ENCODE measurements at regions not wholly inside any gene's neighbourhood (a gene's known extent, or its start where the extent isn't known, plus 50 kb on each side); places are given as distances from the start of the nearest gene placed in this dataset.
"Not testable (repeated sequence)": the region's sequence is repeated elsewhere in the genome, so short reads cannot be mapped to it uniquely, and the experiment has no call there.

DNA sequence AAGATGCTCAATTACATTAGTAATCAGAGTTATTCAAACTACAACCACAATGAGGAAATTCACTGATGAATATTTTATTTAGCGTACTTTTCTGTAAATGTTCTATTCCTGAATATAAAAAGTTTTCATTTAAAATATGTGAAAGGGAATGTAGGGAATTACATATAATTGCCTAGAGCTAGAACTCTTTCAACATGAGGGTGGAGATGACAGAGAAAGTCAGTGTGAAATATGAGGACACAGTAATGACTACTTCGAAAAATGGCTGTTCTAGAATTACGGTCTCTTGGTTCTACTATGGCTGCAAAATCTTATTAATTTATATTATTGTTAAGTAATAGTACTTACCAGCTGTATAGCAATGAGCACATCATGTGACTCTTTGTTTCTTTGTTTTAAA is 1647.4 kb upstream of the PIK3C3 start:
- DNase-seq = no peak

- no peak for DNase-seq
These were observed 1658.2 kb upstream of the PIK3C3 start for GRCh38 chr18:40296717-40297413.

DNA sequence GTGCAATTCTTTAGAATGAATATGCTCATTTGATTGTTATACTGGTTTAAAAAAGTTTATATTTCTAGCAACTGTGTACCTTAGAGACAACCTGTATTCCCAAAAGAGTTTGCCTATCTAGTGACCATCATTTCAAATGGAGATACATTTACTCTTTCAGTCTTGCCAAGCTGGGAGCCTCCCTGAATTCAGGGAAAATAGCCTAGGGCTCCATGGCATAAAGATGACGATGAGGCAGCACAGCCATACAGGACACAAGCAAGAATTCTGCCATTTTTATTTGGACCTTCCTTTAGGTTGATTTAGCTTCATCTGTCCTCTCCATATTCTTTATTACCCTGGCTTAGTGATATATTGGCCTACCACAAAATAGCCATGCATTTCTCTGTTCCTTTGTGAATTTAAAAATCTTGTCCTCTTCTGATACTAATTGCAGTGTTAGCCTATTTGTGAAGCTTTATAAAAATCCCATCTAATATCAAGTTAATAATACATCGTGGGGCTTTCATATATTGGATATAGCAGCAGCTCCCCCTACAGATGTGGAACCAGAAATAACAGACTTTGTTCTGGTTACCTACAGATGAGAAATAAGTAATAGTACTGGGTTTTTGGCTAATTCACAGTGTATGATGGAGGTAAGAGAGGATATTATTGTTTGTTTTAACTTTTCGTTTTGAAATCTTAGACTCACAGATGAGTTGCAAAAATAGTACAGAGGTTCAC is 1661.9 kb upstream of the PIK3C3 start:
- DNase-seq = no peak

DNA sequence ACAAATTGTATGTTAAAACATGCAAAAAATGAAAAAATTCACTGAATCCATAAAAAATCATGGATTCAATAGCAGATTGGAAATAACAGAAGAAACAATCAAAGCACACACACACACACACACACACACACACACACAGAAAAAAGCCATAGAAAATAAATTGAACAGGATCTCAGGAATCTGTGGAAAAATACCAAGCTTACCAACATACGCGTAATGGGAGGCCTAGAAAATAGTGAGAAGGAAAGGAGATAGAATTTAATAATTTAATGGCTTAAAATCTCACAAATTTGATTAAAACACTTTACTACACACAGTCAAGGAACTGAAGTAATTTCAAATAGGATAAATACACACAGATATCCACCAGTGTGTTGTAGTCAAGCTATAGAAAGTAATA is 1671.5 kb upstream of the PIK3C3 start:
- DNase-seq = no peak

- DNase-seq = not testable (repeated sequence)
These were observed 1673.7 kb upstream of the PIK3C3 start for GRCh38 chr18:40281356-40281755.

DNA sequence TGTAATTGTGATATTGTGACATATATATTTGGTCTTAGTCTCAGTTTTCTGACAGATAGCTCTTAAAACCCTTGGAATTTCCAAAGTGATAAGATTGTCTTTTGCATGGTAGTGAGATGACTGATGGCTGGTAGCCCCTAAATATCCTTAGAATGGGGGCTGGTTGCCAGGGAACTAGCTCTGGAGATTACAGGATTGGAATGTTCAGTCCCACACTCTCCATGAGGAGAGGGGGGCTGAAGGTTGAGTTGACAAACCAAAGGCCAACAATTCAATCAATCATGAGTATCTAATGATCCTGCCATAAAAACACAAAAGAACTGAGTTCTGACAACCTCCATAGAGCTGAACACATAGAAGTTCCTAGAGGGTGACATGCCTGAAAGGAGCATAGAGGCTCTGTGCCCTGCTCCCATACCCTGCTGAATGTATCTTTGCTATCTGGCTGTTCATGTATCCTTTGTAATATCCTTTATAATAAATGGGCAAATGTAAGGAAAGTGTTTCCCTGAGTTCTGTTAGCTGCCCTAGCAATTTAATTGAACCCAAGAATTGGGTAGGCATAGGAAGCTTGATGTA is 1680.3 kb upstream of the PIK3C3 start:
- no peak for DNase-seq

- DNase-seq = no peak
These were observed 1682.3 kb upstream of the PIK3C3 start for GRCh38 chr18:40272630-40273231.

GRCh38 chr18:40259115-40259835 is 1695.8 kb upstream of the PIK3C3 start:
- no peak for DNase-seq

- no peak for DNase-seq
These were observed 1696.7 kb upstream of the PIK3C3 start for GRCh38 chr18:40258311-40258710.

DNA sequence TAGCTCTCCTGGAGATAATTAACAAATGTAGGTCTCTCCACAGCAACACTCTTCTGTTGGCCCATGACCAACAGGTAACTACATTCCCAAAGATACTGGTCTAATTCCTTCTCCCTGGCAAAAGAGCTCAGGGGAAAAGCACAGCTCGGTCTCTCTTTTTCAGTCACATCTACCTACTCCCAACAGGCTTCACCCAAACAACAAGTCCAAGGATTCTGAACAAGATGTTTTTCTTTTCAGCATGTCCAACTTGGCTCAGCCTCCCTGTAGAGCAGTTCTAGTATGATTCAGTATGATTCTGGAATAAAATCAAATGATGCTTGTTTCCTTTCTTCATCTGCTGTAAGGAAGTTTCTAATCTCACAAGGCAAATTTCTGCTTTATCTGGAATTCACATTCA is 1704.8 kb upstream of the PIK3C3 start:
- DNase-seq = no peak

DNA sequence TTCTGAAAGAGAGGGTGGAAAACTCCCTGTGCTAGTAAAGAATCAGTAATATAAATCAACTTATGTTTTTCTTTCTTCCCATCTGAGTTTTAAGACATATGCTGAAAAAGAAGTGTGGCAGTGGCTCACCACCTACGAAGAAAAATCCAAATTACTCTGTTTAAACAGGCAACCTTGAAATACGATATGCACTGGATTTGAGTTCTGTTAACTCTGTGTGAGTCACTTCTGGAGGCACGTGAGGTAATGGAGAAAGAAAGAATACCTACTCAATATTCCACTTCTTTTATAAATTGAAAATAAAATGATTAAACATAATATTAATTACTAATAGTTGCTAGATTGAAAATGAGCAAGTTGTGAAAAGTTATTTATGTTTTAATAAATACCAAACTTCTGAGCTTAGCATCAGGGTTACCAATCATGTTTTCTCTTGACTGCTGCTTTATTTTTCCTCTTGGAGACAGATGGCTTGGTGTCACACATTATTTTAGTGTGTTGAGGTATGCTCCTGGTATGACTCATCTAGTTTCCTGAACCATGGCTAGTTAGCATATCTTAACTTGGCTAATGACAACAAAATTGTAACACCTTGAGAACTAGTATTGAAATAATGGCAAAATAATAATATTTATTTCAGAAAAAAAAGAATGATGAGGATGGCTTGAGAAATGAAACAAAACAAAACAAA is 1705.5 kb upstream of the PIK3C3 start:
- DNase-seq = no peak

DNA sequence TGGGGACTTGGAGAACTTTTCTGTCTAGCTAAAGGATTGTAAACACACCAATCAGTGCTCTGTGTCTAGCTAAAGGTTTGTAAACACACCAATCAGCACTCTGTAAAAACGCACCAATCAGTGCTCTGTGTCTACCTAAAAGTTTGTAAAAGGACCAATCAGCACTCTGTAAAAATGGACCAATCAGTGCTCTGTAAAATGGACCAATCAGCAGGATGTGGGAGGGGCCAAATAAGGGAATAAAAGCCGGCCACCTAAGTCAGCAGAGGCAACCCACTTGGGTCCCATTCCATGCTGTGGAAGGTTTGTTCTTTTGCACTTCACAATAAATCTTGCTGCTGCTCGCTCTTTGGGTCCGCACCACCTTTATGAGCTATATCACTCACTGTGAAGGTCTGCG is 1709.4 kb upstream of the PIK3C3 start:
- DNase-seq = not testable (repeated sequence)

DNA sequence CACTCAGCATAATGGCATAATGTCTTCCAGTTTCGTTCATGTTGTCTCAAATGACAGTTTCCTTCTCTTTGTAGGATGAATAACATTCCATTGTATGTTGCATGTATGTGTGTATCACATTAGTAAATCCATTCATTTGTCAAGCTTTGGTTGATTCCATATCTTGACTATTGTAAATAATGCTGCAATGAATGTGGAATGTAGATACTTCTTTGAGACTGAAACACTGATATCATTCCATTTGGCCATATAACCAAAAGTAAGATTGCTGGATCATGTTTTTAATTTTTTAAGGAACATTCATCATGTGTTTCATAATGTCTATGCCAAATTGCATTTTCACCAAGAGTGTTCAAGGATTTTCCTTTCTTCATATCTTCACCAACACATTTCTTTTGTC is 1711.4 kb upstream of the PIK3C3 start:
- no peak for DNase-seq

- no peak for DNase-seq
These were observed 1719.2 kb upstream of the PIK3C3 start for GRCh38 chr18:40235836-40236235.

DNA sequence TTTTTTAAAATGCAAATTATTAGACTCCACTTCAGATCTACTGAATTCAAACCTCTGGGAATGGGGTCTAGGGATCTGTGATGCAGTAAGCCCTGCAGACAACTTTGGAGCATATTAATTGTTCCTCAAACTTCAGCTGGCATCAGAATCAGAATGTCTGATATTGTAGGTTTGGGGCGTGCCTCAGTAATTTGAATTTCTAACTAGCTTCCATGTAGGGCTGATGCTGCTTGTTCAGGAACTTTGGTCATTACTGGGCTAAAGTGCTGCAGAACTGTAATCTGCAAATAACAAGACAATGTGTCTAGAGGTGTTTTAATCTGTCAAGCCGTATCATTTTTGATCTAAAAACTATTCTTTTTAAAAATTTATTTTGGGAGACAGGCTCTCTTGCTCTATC is 1719.7 kb upstream of the PIK3C3 start:
- DNase-seq = no peak

- DNase-seq = no peak
These were observed 1721.0 kb upstream of the PIK3C3 start for GRCh38 chr18:40233931-40234616.

GRCh38 chr18:40222776-40223175 is 1732.3 kb upstream of the PIK3C3 start:
- no peak for DNase-seq

- no peak for DNase-seq
These were observed 1738.2 kb upstream of the PIK3C3 start for GRCh38 chr18:40216856-40217255.

- no peak for DNase-seq
These were observed 1739.1 kb upstream of the PIK3C3 start for GRCh38 chr18:40215979-40216378.

DNA sequence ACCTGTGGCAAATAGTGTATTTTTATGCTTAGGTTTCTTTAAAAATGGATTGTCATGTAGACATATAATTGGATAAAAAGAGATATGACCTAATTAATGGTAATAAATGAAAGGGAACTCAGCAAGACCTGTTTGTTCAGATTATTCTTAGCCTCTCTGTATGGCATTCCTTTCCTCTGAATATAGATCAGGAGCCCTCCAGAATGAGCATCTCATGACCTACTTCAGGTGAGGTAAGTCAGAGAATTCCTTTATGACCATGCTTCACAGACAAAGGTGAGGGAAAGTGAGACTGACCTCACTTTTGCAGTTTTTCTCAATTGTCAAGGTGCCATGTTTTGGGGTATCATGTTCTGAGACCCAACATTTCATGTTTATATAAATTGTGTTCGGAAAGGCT is 1744.3 kb upstream of the PIK3C3 start:
- no peak for DNase-seq

GRCh38 chr18:40208958-40209357 is 1746.1 kb upstream of the PIK3C3 start:
- DNase-seq = no peak

DNA sequence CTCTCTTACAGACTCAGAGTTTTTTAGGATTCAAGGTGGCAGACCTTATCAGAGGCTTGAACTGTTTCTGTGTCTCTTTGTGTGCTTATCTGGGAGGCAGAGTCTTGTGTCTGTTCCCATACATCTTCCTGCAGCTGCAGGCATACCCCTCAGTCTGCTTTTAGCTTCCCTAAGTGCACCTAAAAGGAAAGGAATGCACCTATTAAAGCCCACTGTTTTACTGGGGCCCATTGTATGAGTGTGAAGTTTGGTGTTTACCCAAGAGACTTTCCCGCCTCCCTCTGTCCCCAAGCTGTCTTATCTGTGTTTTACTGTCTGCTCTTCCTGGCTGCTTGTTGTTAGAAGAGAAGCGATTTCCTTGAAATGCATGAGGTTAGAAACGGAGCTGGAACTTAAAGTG is 1757.3 kb upstream of the PIK3C3 start:
- DNase-seq = no peak
